Spleen (tissue), 7 donors: ENCODE measurements at regions not wholly inside any gene's neighbourhood (a gene's known extent, or its start where the extent isn't known, plus 50 kb on each side); places are given as distances from the start of the nearest gene placed in this dataset.

Experiments
- CTCF ChIP-seq, 11 experiments: fragments of 200-600 bp in 7 of 11; fragments of 450-650 bp in 4 of 11; sonication (generic) in 4 of 11; IDR thresholded peaks in 8 of 11; conservative IDR thresholded peaks in 3 of 11; 1 replicate in 7 of 11; 2 replicates in 4 of 11; pipeline versions ENCODE4 v1.4.0 to v1.8.0; 2016 to 2021; ENCODE audit warnings: antibody characterized with exemption in 11 of 11, inconsistent platforms in 4 of 11, mild to moderate bottlenecking in 1 of 11
- POLR2A ChIP-seq, 3 donors: fragments of 450-650 bp; IDR thresholded peaks; one replicate each; pipeline ENCODE4 v1.5.1; 2017; ENCODE audit warnings: antibody characterized with exemption in 3 of 3, mild to moderate bottlenecking in 1 of 3
- donor health status: DM: no; HTN: no; CAD: no; lungs with moderate emphysema.
- donor health status: DM: no; HTN: no; CAD: no.
- donor health status: DM: no; HTN: no; CAD: no.

DNA sequence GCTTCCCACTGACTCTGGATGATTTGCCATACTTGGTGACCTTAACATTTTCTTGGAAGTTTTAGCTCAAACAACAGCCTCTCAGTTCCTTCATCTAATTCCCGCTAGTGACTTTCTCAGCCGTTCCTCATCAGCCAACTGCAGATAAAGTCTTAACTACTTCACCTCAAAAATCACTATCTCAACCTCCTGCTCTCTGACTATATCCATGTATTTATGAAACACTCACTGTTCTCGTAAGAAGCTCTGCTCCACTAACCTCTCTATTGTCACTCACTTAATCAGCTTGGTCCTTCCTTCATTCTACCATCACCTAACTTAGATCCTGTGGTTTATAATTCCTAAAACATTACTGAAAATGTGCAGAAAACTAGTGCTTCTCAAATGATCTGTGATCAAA is 1551.6 kb downstream of the MRPL39 start:
- TF ChIP-seq CTCF (IDR thresholded peaks at IDR 0.05 in 8 of 11, conservative IDR thresholded peaks at IDR 0.05 in 3 of 11), result no peak
- TF ChIP-seq POLR2A (IDR thresholded peaks at IDR 0.05), result no peak
